Right kidney (tissue), 1 donor: ENCODE measurements at regions not wholly inside any gene's neighbourhood (a gene's known extent, or its start where the extent isn't known, plus 50 kb on each side); places are given as distances from the start of the nearest gene placed in this dataset.
A peak's percentile ranks its signal among the peaks of the same experiment; 100 is the strongest.
"Not testable (repeated sequence)": the region's sequence is repeated elsewhere in the genome, so short reads cannot be mapped to it uniquely, and the experiment has no call there.

Experiments
- DNase-seq: peaks from one replicate; pipeline ENCODE4 v3.0.0-alpha.2; 2016

GRCh38 chr6:120786682-120787081, 547.6 kb downstream of the TBC1D32 start:
- DNase-seq = no peak

DNA sequence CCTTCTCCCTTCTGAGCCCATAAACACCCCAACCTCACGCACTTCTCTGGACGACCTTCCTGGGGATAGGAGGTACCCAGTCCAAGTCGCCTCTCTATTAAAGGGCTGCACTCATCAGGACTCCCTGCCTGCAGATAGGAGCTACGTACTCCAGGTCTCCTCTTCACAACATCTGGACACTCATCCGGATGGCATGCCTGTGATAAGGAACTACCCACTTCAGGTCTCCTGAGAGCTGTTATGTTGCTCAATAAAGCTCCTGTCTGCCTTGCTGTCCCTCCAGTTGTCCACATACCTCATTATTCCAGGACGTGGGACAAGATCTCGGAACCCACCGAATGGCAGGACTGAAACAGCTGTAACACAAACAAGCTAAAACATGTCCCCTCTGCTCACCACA, 548.0 kb downstream of the TBC1D32 start:
- no peak for DNase-seq

- DNase-seq = no peak
Observed at GRCh38 chr6:120785459-120786086, 548.7 kb downstream of the TBC1D32 start.

- DNase-seq = no peak
Observed at GRCh38 chr6:120779441-120779840, 554.8 kb downstream of the TBC1D32 start.

DNA sequence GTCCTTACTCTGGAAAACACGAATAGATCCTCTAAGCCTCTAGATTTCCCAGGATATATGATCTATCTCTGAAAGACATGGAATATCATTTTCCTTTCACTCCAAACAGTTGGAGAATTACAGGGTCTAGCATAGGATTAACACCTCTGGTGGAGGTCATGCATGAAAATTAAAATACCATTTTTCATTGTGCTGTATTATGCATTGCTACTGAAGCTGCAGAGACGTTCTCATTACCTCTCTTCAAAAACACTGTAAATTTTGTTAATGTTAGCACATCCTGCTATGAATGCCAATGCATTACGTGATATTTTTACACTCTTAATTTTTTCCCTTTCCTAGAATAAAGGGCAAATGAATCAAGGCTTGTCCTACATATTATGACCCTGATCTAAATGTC, 558.6 kb downstream of the TBC1D32 start:
- DNase-seq = no peak

GRCh38 chr6:120774275-120774674, 560.0 kb downstream of the TBC1D32 start:
- no peak for DNase-seq

- DNase-seq = no peak
Observed at GRCh38 chr6:120771019-120771418, 563.3 kb downstream of the TBC1D32 start.

GRCh38 chr6:120764312-120764711, 570.0 kb downstream of the TBC1D32 start:
- no peak for DNase-seq

DNA sequence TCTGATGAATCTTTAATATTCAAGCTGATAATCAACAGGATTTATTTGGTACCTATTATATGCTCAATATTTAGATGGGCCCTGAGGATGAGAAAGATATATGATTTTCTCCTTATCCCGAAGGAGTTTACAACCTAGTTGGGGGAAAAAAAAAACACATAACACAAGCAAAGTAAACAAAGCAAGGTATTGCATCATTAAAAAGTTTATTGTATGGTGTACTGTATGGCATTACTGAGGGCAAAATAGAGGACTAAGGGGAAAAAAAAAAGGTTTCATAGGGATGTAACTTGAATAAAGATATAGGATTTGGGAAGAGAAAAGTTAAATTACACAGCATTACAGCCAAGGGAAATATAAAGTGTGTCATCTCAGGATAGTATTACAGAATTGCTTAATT, 574.7 kb downstream of the TBC1D32 start:
- no peak for DNase-seq

GRCh38 chr6:120748574-120748973, 585.7 kb downstream of the TBC1D32 start:
- not testable (repeated sequence) for DNase-seq

GRCh38 chr6:120736740-120737139, 597.5 kb downstream of the TBC1D32 start:
- no peak for DNase-seq

DNA sequence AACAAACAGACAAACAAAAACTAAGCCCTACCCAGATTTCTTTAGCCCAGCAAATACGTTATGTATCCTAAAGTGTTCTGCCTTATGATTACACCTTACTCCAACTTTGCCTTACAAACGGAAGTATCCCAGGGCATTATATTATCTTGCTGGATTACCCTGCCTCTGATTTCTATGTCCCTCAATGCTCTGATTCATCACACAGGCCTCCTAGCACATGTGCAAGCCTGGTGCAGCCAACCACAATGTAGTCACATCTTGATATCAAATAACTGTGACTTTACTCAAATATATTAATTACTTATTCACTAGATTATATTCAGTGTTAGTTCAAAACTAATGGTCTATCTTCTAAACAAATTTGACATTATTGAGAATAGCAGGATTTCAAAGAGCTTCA, 598.6 kb downstream of the TBC1D32 start:
- no peak for DNase-seq

- no peak for DNase-seq
Observed at GRCh38 chr6:120711255-120711654, 623.0 kb downstream of the TBC1D32 start.

DNA sequence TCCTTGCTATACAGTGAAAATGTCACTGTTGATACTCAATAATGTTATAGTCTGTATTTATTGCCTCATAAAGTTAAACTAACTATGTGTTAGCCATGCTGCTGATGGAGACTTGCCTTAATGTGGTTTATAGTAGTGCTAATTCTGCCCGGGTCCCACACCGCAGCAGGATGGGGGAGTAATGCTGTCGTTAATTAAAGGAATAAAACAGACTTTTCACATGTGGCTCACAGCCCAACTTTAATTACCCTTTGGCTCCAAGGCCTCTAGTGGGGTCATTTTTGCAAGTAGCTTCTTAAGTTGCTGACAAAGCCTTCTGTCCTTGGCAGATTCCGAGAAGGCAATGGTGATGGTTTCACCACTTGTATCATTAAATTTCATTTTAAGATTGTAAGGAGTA, 634.3 kb downstream of the TBC1D32 start:
- DNase-seq = peak; percentile 12

DNA sequence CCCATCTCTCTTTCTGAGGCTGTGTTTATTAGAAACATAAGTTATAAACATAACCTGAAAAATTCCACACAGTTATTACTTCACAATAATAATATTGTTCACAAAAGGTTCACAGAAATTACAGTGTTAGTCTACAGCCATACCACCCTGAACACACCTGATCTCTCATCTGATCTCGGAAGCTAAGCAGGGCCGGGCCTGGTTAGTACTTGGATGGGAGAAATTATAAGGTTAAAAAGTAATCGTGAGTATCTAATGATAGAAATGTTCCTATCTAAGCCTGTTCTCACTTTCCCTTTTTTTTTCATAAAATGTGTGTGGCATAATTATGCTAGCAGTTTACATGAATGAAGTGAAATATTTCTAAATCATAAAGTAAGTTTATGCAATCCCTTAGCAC, 647.8 kb downstream of the TBC1D32 start:
- no peak for DNase-seq

DNA sequence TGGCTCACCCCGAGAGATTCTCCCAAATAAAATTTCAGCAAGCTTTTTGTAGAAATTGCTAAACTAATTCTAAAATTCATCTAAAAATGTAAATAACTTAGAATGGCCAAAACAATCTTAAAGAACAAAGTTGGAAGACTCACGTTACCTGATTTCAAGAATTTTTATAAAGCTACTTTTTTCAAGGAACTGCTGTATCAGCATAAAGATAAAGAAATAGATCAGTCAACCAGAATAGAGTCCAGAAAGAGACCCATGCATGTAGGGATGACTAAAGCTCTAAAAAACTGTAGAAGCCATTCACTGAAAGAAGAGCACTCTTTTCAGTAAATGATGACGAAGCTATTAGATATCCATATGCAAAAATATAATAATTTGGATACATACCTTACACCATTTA, 652.1 kb downstream of the TBC1D32 start:
- DNase-seq = no peak

GRCh38 chr6:120681204-120681603, 653.1 kb downstream of the TBC1D32 start:
- DNase-seq = no peak

GRCh38 chr6:120675886-120676285, 658.4 kb downstream of the TBC1D32 start:
- no peak for DNase-seq

- no peak for DNase-seq
Observed at GRCh38 chr6:120671519-120671918, 662.8 kb downstream of the TBC1D32 start.

- DNase-seq = no peak
Observed at GRCh38 chr6:120652506-120652905, 681.8 kb downstream of the TBC1D32 start.

GRCh38 chr6:120648713-120649112, 685.6 kb downstream of the TBC1D32 start:
- no peak for DNase-seq

DNA sequence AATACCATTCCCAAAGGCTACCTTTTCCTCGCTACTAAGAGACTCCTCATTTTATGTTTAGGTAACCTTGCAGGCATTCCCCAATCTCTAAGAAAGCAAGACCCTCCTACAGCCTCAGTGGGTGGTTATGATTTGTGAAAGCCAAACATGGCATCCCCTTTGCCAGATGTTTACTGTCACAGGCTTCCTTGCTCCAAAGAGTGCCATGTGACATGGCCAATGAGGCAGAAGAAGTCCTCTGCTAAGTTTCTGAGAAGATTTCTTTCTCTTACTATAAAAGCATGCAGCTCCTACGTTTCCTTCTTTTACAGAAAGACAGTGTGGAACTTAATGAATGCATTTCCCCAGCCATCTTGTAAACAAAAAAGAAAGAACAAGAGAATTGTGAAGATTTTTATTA, 688.2 kb downstream of the TBC1D32 start:
- peak; percentile 16 for DNase-seq

- DNase-seq = no peak
Observed at GRCh38 chr6:120632975-120633374, 701.3 kb downstream of the TBC1D32 start.

GRCh38 chr6:120627612-120628011, 706.7 kb downstream of the TBC1D32 start:
- no peak for DNase-seq

- no peak for DNase-seq
Observed at GRCh38 chr6:120622127-120622631, 712.1 kb downstream of the TBC1D32 start.
